HEK293 (cell line): ENCODE measurements at regions not wholly inside any gene's neighbourhood (a gene's known extent, or its start where the extent isn't known, plus 50 kb on each side); places are given as distances from the start of the nearest gene placed in this dataset.

Source experiments
- CTCF ChIP-seq: fragments of 450-650 bp; formaldehyde crosslinking; IDR thresholded peaks from 2 replicates; pipeline ENCODE4 v1.5.1; 2016; ENCODE audit warnings: missing biosample characterization, missing genetic modification characterization
- ZNF423 ChIP-seq: fragments of 450-650 bp; formaldehyde crosslinking; IDR thresholded peaks from 2 replicates; pipeline ENCODE4 v1.5.1; 2016; ENCODE audit warnings: missing biosample characterization, missing genetic modification characterization
- ZNF48 ChIP-seq: fragments of 450-650 bp; formaldehyde crosslinking; IDR thresholded peaks from 2 replicates; pipeline ENCODE4 v1.5.1; 2016; ENCODE audit warnings: missing biosample characterization, missing genetic modification characterization
- ZNF600 ChIP-seq: fragments of 450-650 bp; formaldehyde crosslinking; IDR thresholded peaks from 2 replicates; pipeline ENCODE4 v1.5.1; 2016; ENCODE audit warnings: missing biosample characterization, missing genetic modification characterization

GRCh38 chr16:73233846-73234424 lies 186.0 kb upstream of the ZFHX3 start:
- TF ChIP-seq CTCF (tag by site-specific recombination) (no peak), ZNF600 (no peak), ZNF423 (tag by site-specific recombination) (no peak), ZNF48 (tag by site-specific recombination) (no peak)
